HepG2 (cell line): ENCODE measurements at regions not wholly inside any gene's neighbourhood (a gene's known extent, or its start where the extent isn't known, plus 50 kb on each side); places are given as distances from the start of the nearest gene placed in this dataset.

ENCODE experiments used
- ATAC-seq: fragments of 200-7000 bp; cut with Tn5 transposase; 3 replicates; pipeline ENCODE4 v1.9.1; 2020; ENCODE audit warnings: mild to moderate bottlenecking, moderate library complexity
- BruUV-seq: library from RNA; stranded (reverse); fragments of 400-500 nt; replicated peaks from 2 replicates; lab custom pipeline; 2021; lab: Mats Ljungman, UMichigan
- CTCF ChIA-PET: fragments of 300-600 bp; formaldehyde crosslinking; extraction: SDS; loops from one replicate; lab custom pipeline; 2021; ENCODE audit warnings: low total read pairs, inconsistent platforms, low intra/inter-chr PET ratio; lab: Yijun Ruan, JAX
- POLR2A ChIA-PET: fragments of 350-600 bp; sonication (Branson Sonifier 250); formaldehyde crosslinking; loops from one replicate; lab custom pipeline; 2020; ENCODE audit warnings: antibody characterized with exemption, inconsistent platforms; lab: Yijun Ruan, JAX
- DNase-seq: peaks from one replicate; pipeline ENCODE4 v3.0.0-alpha.2; 2015; ENCODE audit warnings: low spot score
- FAIRE-seq: peaks from 3 replicates; lab custom pipeline; 2011; peaks lifted over from hg19 to GRCh38; lab: Jason Lieb, UNC
- H2AFZ ChIP-seq: one replicate; pipeline ENCODE4 v1.6.1; 2011; ENCODE audit warnings: low read length, inconsistent platforms
- H3K27ac ChIP-seq: fragments of 300-600 bp; 3 replicates; pipeline ENCODE4 v1.8.0; 2011; ENCODE audit warnings: mixed run types, mild to moderate bottlenecking, mixed read lengths, low read length, inconsistent platforms; ENCODE audit not compliant: insufficient read depth; ENCODE audit errors: extremely low read length
- H3K27me3 ChIP-seq, 2 experiments: fragments of 200-600 bp in 1 of 2; 2 replicates in 1 of 2; 3 replicates in 1 of 2; pipeline versions ENCODE4 v1.6.0 to v1.8.0; 2011; ENCODE audit warnings: low read length in 2 of 2, mild to moderate bottlenecking in 2 of 2, moderate library complexity in 2 of 2, inconsistent platforms in 1 of 2; ENCODE audit not compliant: insufficient read depth in 2 of 2, control insufficient read depth in 1 of 2
- H3K36me3 ChIP-seq, 2 experiments: fragments of 200-600 bp in 1 of 2; replicated peaks in 1 of 2; 2 replicates in 1 of 2; 3 replicates in 1 of 2; pipeline versions ENCODE4 v1.5.1 to v1.8.0; 2011; ENCODE audit warnings: low read length in 2 of 2, inconsistent platforms in 1 of 2; ENCODE audit not compliant: insufficient read depth in 2 of 2, control insufficient read depth in 1 of 2
- H3K4me1 ChIP-seq: 2 replicates; pipeline ENCODE4 v1.5.1; 2012; ENCODE audit warnings: low read length, inconsistent platforms; ENCODE audit not compliant: insufficient read depth
- H3K4me2 ChIP-seq: 2 replicates; pipeline ENCODE4 v1.6.0; 2011; ENCODE audit warnings: low read depth, low read length, inconsistent platforms
- H3K4me3 ChIP-seq, 3 experiments: fragments of 200-600 bp in 1 of 3; sonication (generic), shearing (Covaris generic) in 1 of 3; replicated peaks in 1 of 3; 2 replicates each; pipeline ENCODE4 v1.5.1; 2011 to 2016; ENCODE audit warnings: low read length in 3 of 3, inconsistent platforms in 2 of 3, low read depth in 2 of 3, mild to moderate bottlenecking in 2 of 3, control low read depth in 1 of 3, mixed read lengths in 1 of 3; ENCODE audit not compliant: insufficient read depth in 1 of 3
- H3K79me2 ChIP-seq: one replicate; pipeline ENCODE4 v1.6.1; 2011; ENCODE audit warnings: low read length, inconsistent platforms; ENCODE audit not compliant: insufficient read depth
- H3K9ac ChIP-seq: 2 replicates; pipeline ENCODE4 v1.6.0; 2011; ENCODE audit warnings: mild to moderate bottlenecking, low read depth, low read length, inconsistent platforms; ENCODE audit not compliant: insufficient read depth
- H3K9me3 ChIP-seq: 2 replicates; pipeline ENCODE4 v1.5.1; 2012; ENCODE audit warnings: mild to moderate bottlenecking, low read length
- H4K20me1 ChIP-seq: 2 replicates; pipeline ENCODE4 v1.6.0; 2011; ENCODE audit warnings: inconsistent platforms, mild to moderate bottlenecking, low read length, moderate library complexity; ENCODE audit not compliant: insufficient read depth
- BCLAF1 ChIP-seq: fragments of 450-650 bp; IDR thresholded peaks from 2 replicates; pipeline ENCODE4 v1.6.1; 2017; ENCODE audit warnings: mild to moderate bottlenecking
- FOSL1 ChIP-seq: sonication (generic); formaldehyde crosslinking; IDR thresholded peaks from 2 replicates; pipeline ENCODE4 v1.9.0; 2021; ENCODE audit warnings: missing genetic modification reagents, borderline replicate concordance
- GLMP ChIP-seq: sonication (generic); formaldehyde crosslinking; IDR thresholded peaks from 2 replicates; pipeline ENCODE4 v1.9.0; 2021; ENCODE audit warnings: missing genetic modification reagents, mild to moderate bottlenecking, borderline replicate concordance
- GRHL1 ChIP-seq: sonication (generic); formaldehyde crosslinking; conservative IDR thresholded peaks from 2 replicates; pipeline ENCODE4 v1.8.0; 2022; ENCODE audit warnings: missing genetic modification reagents
- IKZF5 ChIP-seq: IDR thresholded peaks from 2 replicates; pipeline ENCODE4 v1.6.1; 2018; ENCODE audit warnings: missing genetic modification reagents, mild to moderate bottlenecking, missing compliant biosample characterization
- POGZ ChIP-seq: sonication (generic); formaldehyde crosslinking; IDR thresholded peaks from 2 replicates; pipeline ENCODE4 v1.4.0; 2020; ENCODE audit warnings: mild to moderate bottlenecking, missing genetic modification reagents
- RBM39 ChIP-seq: fragments of 200-400 bp; formaldehyde crosslinking; IDR thresholded peaks from one replicate; pipeline ENCODE4 v1.6.1; 2018; ENCODE audit warnings: antibody characterized with exemption, mild to moderate bottlenecking, low read depth, low read length; ENCODE audit not compliant: poor library complexity, severe bottlenecking
- REL ChIP-seq: sonication (generic); formaldehyde crosslinking; conservative IDR thresholded peaks from 2 replicates; pipeline ENCODE4 v1.8.0; 2022; ENCODE audit warnings: mild to moderate bottlenecking, missing genetic modification reagents, moderate library complexity
- RELA ChIP-seq: sonication (generic); formaldehyde crosslinking; IDR thresholded peaks from 2 replicates; pipeline ENCODE4 v1.4.0; 2020; ENCODE audit warnings: missing genetic modification reagents
- TCF12 ChIP-seq, 2 experiments: fragments of 450-650 bp in 1 of 2; sonication (generic) in 1 of 2; formaldehyde crosslinking in 1 of 2; IDR thresholded peaks; 2 replicates each; pipeline versions ENCODE4 v1.6.1 to v1.8.0; 2017 to 2022; ENCODE audit warnings: antibody characterized with exemption in 1 of 2, mild to moderate bottlenecking in 1 of 2, missing genetic modification reagents in 1 of 2, moderate library complexity in 1 of 2
- ZNF335 ChIP-seq: sonication (generic); formaldehyde crosslinking; IDR thresholded peaks from 2 replicates; pipeline ENCODE4 v1.4.0; 2020; ENCODE audit warnings: missing genetic modification reagents
- ZNF619 ChIP-seq: sonication (generic); formaldehyde crosslinking; IDR thresholded peaks from 2 replicates; pipeline ENCODE4 v1.4.0; 2020; ENCODE audit warnings: mild to moderate bottlenecking, missing genetic modification reagents
- ZNF670 ChIP-seq: sonication (generic); formaldehyde crosslinking; IDR thresholded peaks from 2 replicates; pipeline ENCODE4 v1.8.0; 2022; ENCODE audit warnings: mild to moderate bottlenecking, missing genetic modification reagents, borderline replicate concordance
- ZNF704 ChIP-seq: sonication (generic); formaldehyde crosslinking; IDR thresholded peaks from 2 replicates; pipeline ENCODE4 v1.8.1; 2023; ENCODE audit warnings: mild to moderate bottlenecking, inconsistent platforms, moderate library complexity, missing genetic modification reagents, borderline replicate concordance
- ZNF713 ChIP-seq: sonication (generic); formaldehyde crosslinking; IDR thresholded peaks from 2 replicates; pipeline ENCODE4 v1.4.0; 2020; ENCODE audit warnings: mild to moderate bottlenecking, missing genetic modification reagents
- ZSCAN20 ChIP-seq: sonication (generic); formaldehyde crosslinking; IDR thresholded peaks from 2 replicates; pipeline ENCODE4 v1.4.0; 2020; ENCODE audit warnings: missing genetic modification reagents, mild to moderate bottlenecking, borderline replicate concordance
- WGBS: methylation state at CpG from one replicate; pipeline ENCODE4 v1.1.6; 2017; ENCODE audit warnings: low lambda C conversion rate; 5-methylcytosine and 5-hydroxymethylcytosine counted together
- in situ Hi-C: cut with HindIII; loops from 2 replicates; pipeline ENCODE4 v1.10.0; 2017; ENCODE audit warnings: low pct_unique_long_range_greater_than_20kb; ENCODE audit not compliant: extremely low pct_ligation_motif_present
- intact Hi-C: fragments of 100-400 bp; cut with micrococcal nuclease; formaldehyde crosslinking; loops from one replicate; pipeline ENCODE4 v1.10.0; 2022; ENCODE audit not compliant: unreplicated experiment

- Histone ChIP-seq H3K27ac (no peak overlapping the region), H3K9me3 (no peaks in the 10 kb centered on the region), H3K9ac (no peak overlapping the region), H3K36me3 (no peaks in the 10 kb centered on the region), H3K4me1 (0 out of 2 replicates have a peak, but pooled peaks cover 5% of the 10 kb centered on the region), H3K4me2 (no peak overlapping the region), H2AFZ (no peak overlapping the region), H3K4me3 (no peak overlapping the region), H4K20me1 (no peaks in the 10 kb centered on the region), H3K79me2 (no peaks in the 10 kb centered on the region), H3K27me3 (no peaks in the 10 kb centered on the region)
- ChIA-PET CTCF (no interaction called here), POLR2A (no interaction called here)
- ATAC-seq, result no peak
- no TSS peak for BruUV-seq
- FAIRE-seq, result no peak
- intact Hi-C loops (no loop called here), in situ Hi-C loops (no loop called here)
- 2% methylated on average over 1 of the region's 1 CpG for WGBS
- TF ChIP-seq BCLAF1, result no peak
- TF ChIP-seq GLMP (CRISPR knock-in tag), result no peak
- no peak for TF ChIP-seq RELA
- TF ChIP-seq ZNF704, result no peak
- TF ChIP-seq GRHL1 (CRISPR knock-in tag), result no peak
- TF ChIP-seq FOSL1 (CRISPR knock-in tag), result no peak
- no peak for TF ChIP-seq RBM39
- TF ChIP-seq ZNF670 (CRISPR knock-in tag), result no peak
- TF ChIP-seq POGZ (CRISPR knock-in tag), result no peak
- TF ChIP-seq IKZF5 (CRISPR knock-in tag), result no peak
- no peak for TF ChIP-seq REL (CRISPR knock-in tag)
- TF ChIP-seq TCF12 (IDR thresholded peaks at IDR 0.05), result no peak
- TF ChIP-seq TCF12 (CRISPR knock-in tag; IDR thresholded peaks at IDR 0.05), result no peak
- no peak for TF ChIP-seq ZNF713
- no peak for TF ChIP-seq ZNF335 (CRISPR knock-in tag)
- no peak for TF ChIP-seq ZSCAN20 (CRISPR knock-in tag)
- no peak for TF ChIP-seq ZNF619
- DNase-seq, result no peak
Measured at GRCh38 chr16:16830401-16830800, 451.5 kb downstream of the NPIPA7 start.
